NCI-H2227 (cell line): ENCODE measurements at regions not wholly inside any gene's neighbourhood (a gene's known extent, or its start where the extent isn't known, plus 50 kb on each side); places are given as distances from the start of the nearest gene placed in this dataset.

Source experiments
- DNase-seq: peaks from one replicate; lab custom pipeline; 2025; ENCODE audit not compliant: unreplicated experiment; lab: John Stamatoyannopoulos, UW

DNA sequence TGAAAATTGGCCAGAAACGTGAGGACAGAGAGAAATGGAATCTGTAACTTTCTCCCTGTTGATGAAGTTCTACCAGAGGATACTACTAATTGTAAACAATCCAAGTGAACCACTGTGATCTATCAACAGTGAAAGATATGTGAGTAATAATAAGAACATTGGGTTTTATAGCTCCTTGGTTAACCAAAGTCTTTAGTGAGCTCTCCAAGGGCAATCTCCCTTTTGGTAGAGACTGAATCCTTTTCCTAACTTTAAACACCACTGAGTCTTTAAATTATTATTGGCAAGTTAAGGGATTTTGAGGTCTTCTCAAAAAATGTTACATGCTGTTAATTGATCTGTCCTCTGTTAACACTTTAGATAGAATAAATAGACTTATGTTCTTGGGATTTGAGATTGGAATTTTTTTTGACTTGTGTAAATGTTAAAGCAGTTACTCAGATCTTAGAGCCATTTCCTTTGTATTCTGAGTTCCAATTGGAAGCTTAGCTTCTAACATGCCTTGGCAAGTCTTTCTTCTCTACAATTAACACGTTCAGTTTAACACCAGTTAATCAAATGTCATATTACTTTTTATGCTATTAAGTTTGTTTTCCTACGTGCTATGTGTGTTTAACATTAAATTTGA is 338.2 kb upstream of the DDHD1 start:
- no peak for DNase-seq

DNA sequence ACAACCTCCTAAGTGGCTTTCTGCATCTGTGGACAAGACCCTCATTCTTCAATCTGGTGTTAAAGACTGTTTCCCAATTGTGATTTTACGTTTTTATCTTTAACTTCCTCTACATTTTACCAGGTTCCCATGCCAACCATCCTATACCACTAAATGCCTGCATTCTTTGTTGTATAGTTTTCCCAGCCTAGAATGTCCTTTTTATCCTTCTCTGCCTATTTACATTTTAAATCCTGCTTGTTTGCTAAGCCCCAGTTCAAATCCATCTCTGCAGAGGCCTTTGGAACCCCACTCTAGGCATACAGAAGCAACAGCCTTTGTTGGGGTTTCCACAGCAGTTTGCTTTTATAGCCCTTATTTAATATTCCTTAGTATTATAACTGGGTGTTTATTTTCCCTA is 325.1 kb upstream of the DDHD1 start:
- DNase-seq = no peak

DNA sequence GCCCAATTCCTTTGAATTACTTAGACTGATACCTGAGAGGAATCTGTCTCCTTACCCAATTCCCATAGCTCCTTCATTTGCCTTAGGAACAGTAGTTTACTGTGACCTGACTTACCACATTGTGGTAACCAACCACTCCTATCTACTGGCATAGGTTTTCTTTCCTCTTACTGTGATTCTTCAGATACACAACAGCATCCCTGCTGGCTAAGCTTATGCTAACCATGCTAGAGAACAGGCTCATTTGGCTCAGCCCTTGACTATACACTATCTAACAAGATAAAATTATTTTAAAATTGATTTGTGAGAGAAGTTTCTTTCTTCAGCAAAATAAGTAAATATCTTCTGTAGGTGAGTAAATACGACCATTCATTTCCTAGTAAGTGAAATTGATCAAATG is 320.4 kb upstream of the DDHD1 start:
- DNase-seq = no peak

DNA sequence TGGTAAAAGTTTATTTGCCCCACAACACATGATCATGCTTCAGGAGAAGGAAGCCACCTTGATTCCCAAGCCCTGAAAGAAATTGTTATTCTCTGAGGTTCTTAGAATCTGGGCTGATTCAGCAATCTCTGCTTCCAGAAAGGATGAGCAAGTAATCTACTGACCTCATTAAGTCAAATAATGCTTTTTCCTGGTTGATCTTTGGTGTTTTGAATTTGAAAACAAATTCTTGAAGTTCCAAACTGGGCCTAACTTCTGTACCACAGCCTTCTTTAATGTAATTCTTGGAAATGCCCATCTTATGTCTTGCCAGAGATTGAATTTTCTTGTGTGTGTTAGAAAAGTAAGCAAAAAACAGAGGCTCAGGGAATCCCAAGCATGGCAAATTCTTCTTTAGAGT is 319.2 kb upstream of the DDHD1 start:
- DNase-seq = no peak

GRCh38 chr14:53470351-53471043 is 317.4 kb upstream of the DDHD1 start:
- DNase-seq = no peak

GRCh38 chr14:53468876-53469275 is 315.8 kb upstream of the DDHD1 start:
- DNase-seq = no peak

- no peak for DNase-seq
Measured at GRCh38 chr14:53464376-53464775, 311.3 kb upstream of the DDHD1 start.

- no peak for DNase-seq
Measured at GRCh38 chr14:53462931-53463778, 310.0 kb upstream of the DDHD1 start.

- DNase-seq = no peak
Measured at GRCh38 chr14:53461858-53462257, 308.7 kb upstream of the DDHD1 start.

DNA sequence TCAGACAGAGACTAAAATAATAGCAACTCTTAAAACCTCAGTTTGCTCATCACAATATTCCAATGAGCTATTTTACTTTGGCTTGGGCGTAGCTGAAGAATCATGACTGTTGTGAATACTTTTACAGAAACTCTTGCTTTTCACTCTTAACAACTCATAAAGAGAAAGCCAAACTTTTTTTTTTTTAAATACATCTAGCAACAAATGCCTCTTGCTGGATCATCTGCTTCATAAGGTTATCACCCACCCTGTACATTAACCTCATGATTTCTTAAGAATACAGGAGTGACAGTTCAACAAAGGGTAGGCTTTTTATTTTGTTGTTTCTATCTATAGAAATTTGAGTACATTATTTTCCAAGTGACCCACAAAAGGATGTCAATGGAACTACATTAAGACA is 307.4 kb upstream of the DDHD1 start:
- no peak for DNase-seq

DNA sequence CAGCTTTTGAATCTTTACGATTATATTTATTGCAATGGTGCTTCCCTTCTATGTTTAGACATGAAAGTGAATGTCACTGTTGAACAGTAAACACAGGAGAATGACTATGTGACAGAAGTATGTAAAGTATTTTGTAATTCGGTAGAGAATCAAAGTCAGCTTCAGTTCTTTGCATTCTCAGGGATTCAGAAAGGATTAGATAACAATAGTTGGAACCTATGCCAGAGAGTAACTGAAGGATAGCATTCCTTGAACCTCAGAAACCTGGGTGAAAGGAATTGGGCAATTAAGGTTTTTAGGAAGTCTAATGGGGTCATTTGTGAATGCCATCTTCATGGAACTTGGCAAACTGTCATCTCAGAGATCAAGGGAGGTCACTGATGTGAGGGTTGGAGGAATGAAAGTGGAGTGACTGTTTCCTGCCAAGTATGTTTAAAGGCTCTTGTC is 305.3 kb upstream of the DDHD1 start:
- DNase-seq = no peak

- DNase-seq = no peak
Measured at GRCh38 chr14:53456931-53457330, 303.8 kb upstream of the DDHD1 start.

- DNase-seq = no peak
Measured at GRCh38 chr14:53452005-53452673, 299.0 kb upstream of the DDHD1 start.

DNA sequence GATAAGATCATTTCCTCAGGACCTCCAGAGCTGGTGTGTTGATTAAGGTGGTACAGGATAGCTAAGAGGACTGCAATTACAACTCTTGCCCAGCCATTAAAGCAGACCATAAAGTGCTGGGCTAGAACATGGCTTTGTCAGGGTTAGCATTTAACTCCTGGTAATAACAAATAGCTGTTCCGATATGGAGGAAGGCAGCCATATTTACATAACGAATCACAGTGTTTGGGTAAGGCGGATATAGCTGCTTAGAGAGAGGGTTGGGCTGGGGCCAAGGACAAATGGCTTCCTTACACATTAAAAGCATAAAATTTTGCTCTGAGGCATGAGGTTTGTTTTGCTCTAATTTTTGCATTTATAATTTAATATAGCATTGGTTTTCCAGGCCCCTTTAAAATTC is 297.7 kb upstream of the DDHD1 start:
- no peak for DNase-seq

DNA sequence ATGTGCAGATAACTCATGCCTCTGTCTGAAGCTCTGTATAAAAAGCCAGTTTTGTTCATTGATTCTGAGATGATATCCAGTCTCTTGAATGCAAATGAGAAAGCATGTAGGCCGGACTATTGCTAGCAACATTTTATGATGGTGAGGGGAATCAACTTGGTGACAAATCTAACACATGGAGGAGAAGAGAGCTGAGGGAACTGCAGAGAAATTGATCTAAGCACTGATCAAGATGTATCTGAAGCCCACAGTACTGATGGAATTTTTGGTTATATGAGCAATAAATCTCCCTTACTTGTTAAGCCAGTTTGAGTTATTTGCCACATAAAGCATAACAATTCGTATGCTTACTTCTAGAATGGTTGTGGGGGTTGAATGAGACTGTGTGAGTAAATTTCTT is 295.6 kb upstream of the DDHD1 start:
- no peak for DNase-seq

GRCh38 chr14:53444677-53445312 is 291.7 kb upstream of the DDHD1 start:
- no peak for DNase-seq

DNA sequence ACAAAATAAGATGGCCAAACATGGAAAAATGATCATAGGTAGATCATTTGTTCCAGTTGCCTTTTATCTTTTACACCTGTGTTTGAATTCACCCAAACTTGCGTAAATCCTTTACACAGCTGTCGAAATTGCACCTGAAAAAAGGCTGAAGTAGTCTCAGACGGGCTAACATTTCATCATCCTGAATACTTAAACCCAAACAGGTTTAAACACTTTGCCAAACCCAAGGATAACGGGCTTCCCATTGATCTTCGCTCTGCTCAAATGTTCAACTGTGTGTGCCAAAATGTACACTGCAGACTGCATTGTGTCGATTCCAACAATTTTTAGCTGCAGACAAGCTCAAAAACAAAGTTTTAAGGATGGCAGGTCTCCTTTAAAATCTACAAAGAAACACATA is 288.7 kb upstream of the DDHD1 start:
- DNase-seq = no peak

- no peak for DNase-seq
Measured at GRCh38 chr14:53437858-53438257, 284.7 kb upstream of the DDHD1 start.

DNA sequence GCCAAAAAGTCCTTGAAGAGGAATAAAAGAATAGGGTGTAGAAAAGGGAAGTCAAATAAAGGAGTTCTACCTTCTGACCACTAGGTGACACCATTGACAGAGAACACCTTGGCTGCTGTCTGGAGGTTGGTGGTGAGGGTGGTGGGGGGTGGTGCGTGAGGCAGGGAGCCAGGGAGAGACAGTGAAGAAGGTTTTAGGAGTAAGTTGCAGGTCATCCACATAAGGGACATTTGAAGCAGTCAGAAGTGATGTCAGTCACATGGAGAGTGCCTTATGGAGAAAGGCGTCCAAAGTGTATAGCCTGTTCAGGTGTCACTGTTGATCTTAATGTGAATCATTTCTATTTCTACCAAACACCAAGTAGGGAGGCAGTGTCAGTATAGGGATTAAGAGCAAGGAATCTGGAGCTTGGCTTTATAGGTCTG is 279.3 kb upstream of the DDHD1 start:
- no peak for DNase-seq

DNA sequence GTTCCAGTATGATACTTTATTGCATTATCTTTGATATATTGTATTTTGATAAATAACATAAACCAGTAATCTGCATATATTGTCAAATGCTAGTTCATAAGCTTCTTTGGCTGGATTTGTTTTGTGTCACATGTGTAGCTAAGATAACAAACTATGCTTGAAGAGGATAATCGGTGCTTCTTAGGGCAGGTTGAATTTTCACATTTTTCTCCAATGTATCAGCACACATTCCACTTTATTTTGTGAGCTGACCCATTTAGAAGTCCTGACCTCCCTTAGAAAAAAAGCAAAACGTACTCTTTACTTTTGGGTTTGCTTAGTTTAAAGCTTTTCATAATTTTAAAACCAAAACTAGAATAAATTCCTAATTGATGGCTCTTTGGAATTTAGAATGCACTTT is 277.7 kb upstream of the DDHD1 start:
- no peak for DNase-seq
